B cell (primary cell): ENCODE measurements at regions not wholly inside any gene's neighbourhood (a gene's known extent, or its start where the extent isn't known, plus 50 kb on each side); places are given as distances from the start of the nearest gene placed in this dataset.

ENCODE experiments used
- EZH2 ChIP-seq: IDR thresholded peaks from 2 replicates; pipeline ENCODE4 v1.6.1; 2012; ENCODE audit warnings: borderline replicate concordance, low read depth, mild to moderate bottlenecking, moderate library complexity, low read length; ENCODE audit not compliant: insufficient read depth, poor library complexity, severe bottlenecking
- TF ChIP-seq, protein P1 (sequence below): fragments of 200-600 bp; IDR thresholded peaks from one replicate; pipeline ENCODE4 v1.8.0; 2022; ENCODE audit warnings: antibody characterized with exemption, mild to moderate bottlenecking

DNA sequence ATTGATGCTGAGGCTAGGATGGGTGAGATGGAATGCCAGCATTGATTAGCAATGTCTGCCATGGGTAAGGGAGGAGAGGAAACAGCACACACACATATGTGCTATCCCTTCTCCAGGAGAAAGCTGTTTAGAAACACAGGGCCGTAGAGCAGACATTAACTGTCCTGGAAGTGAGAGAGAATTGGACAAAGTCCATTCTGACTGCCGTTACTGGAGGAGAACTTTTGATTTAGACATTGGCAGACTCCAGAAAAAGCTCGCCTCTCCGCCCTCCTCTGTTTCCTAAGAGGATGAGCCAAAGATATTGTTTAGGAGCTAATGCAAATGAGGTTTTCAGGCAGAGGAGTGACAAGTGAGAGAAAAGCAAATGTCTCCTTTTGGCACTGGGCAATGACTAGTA, 237.0 kb downstream of the HAPSTR1 start:
- TF ChIP-seq, protein P1, sequence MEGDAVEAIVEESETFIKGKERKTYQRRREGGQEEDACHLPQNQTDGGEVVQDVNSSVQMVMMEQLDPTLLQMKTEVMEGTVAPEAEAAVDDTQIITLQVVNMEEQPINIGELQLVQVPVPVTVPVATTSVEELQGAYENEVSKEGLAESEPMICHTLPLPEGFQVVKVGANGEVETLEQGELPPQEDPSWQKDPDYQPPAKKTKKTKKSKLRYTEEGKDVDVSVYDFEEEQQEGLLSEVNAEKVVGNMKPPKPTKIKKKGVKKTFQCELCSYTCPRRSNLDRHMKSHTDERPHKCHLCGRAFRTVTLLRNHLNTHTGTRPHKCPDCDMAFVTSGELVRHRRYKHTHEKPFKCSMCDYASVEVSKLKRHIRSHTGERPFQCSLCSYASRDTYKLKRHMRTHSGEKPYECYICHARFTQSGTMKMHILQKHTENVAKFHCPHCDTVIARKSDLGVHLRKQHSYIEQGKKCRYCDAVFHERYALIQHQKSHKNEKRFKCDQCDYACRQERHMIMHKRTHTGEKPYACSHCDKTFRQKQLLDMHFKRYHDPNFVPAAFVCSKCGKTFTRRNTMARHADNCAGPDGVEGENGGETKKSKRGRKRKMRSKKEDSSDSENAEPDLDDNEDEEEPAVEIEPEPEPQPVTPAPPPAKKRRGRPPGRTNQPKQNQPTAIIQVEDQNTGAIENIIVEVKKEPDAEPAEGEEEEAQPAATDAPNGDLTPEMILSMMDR: no peak
- TF ChIP-seq EZH2: no peak
